ENCODE measurements at regions not wholly inside any gene's neighbourhood (a gene's known extent, or its start where the extent isn't known, plus 50 kb on each side); places are given as distances from the start of the nearest gene placed in this dataset.

- H3K4me1 Mint-ChIP-seq, result peaks cover 25% of the 10 kb centered on the region
- no peak overlapping the region for H3K9ac ChIP-seq (ENCODE audit: extremely low read depth, low read length, poor library complexity, severe bottlenecking)
- no peak overlapping the region for H3K27ac Mint-ChIP-seq
- TF ChIP-seq, protein P1, sequence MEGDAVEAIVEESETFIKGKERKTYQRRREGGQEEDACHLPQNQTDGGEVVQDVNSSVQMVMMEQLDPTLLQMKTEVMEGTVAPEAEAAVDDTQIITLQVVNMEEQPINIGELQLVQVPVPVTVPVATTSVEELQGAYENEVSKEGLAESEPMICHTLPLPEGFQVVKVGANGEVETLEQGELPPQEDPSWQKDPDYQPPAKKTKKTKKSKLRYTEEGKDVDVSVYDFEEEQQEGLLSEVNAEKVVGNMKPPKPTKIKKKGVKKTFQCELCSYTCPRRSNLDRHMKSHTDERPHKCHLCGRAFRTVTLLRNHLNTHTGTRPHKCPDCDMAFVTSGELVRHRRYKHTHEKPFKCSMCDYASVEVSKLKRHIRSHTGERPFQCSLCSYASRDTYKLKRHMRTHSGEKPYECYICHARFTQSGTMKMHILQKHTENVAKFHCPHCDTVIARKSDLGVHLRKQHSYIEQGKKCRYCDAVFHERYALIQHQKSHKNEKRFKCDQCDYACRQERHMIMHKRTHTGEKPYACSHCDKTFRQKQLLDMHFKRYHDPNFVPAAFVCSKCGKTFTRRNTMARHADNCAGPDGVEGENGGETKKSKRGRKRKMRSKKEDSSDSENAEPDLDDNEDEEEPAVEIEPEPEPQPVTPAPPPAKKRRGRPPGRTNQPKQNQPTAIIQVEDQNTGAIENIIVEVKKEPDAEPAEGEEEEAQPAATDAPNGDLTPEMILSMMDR (conservative IDR thresholded peaks at IDR 0.05), result no peak
- no peak overlapping the region for H3K27ac ChIP-seq (ENCODE audit: low read depth, low read length)
- H3K9me3 Mint-ChIP-seq, result peaks cover 8% of the 10 kb centered on the region
- H3K4me3 Mint-ChIP-seq, result no peak overlapping the region
- no peaks in the 10 kb centered on the region for H3K36me3 ChIP-seq (ENCODE audit: control insufficient read depth, insufficient read depth, low read length)
- no peaks in the 10 kb centered on the region for H3K27me3 ChIP-seq (ENCODE audit: control insufficient read depth, insufficient read depth, low read length, poor library complexity, severe bottlenecking)
- H3K27me3 Mint-ChIP-seq (ENCODE audit: insufficient read depth), result no peaks in the 10 kb centered on the region
- no peaks in the 10 kb centered on the region for H3K9me3 ChIP-seq (ENCODE audit: control insufficient read depth, low read length)
- H3K4me1 ChIP-seq (ENCODE audit: control insufficient read depth, insufficient read depth, low read length), result peaks cover 3% of the 10 kb centered on the region
- H3K36me3 Mint-ChIP-seq (ENCODE audit: low read depth), result peaks cover 2% of the 10 kb centered on the region
- WGBS, 2 experiments (ENCODE audit: insufficient coverage in 1 of 2, insufficient read length in 1 of 2), result 86 to 92% methylated on average over 1 of the region's 1 CpG
- no peak for DNase-seq
- no peak overlapping the region for H3K4me3 ChIP-seq (ENCODE audit: low read length)
These were observed 124.2 kb upstream of the ID4 start for GRCh38 chr6:19712998-19713397.

DNA sequence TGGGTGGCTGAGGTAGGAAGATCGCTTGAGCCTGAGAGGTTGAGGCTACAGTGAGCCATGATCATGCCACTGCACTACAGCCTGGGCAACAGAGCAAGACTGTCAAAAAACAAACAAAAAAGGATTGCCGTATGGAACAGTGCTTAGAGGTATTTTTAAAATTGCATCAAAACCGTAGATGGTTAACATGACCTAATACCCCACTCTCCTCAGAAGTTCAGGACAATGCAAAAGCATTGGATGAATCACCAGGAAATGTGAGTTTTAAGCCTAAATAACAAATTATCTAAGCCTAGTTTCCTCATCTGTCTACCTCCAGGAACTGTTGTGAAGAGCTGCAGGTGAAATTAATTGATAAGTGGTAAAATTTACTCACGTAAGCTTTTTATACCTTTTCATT is 123.8 kb upstream of the ID4 start:
- WGBS, 2 experiments (ENCODE audit: insufficient coverage in 1 of 2, insufficient read length in 1 of 2), result 95 to 96% methylated on average over 3 of the region's 4 CpGs

GRCh38 chr6:19713984-19714383 is 123.2 kb upstream of the ID4 start:
- no peak for DNase-seq
- peak overlapping the region; percentile 27 for H3K27ac Mint-ChIP-seq

More for the DNA sequence above, 123.8 kb upstream of the ID4 start:
- DNase-seq, result no peak
- no peak overlapping the region for H3K27ac Mint-ChIP-seq
- peaks cover 3% of the 10 kb centered on the region for H3K4me1 ChIP-seq (ENCODE audit: control insufficient read depth, insufficient read depth, low read length)
- H3K9me3 Mint-ChIP-seq, result peaks cover 8% of the 10 kb centered on the region
- no peaks in the 10 kb centered on the region for H3K9me3 ChIP-seq (ENCODE audit: control insufficient read depth, low read length)
- no peaks in the 10 kb centered on the region for H3K36me3 ChIP-seq (ENCODE audit: control insufficient read depth, insufficient read depth, low read length)
- peaks cover 2% of the 10 kb centered on the region for H3K36me3 Mint-ChIP-seq (ENCODE audit: low read depth)
- TF ChIP-seq, protein P1 (conservative IDR thresholded peaks at IDR 0.05), result no peak
- H3K27ac ChIP-seq (ENCODE audit: low read depth, low read length), result no peak overlapping the region
- H3K27me3 ChIP-seq (ENCODE audit: control insufficient read depth, insufficient read depth, low read length, poor library complexity, severe bottlenecking), result no peaks in the 10 kb centered on the region
- H3K4me1 Mint-ChIP-seq, result peaks cover 25% of the 10 kb centered on the region
- no peaks in the 10 kb centered on the region for H3K27me3 Mint-ChIP-seq (ENCODE audit: insufficient read depth)
- no peak overlapping the region for H3K9ac ChIP-seq (ENCODE audit: extremely low read depth, low read length, poor library complexity, severe bottlenecking)
- H3K4me3 ChIP-seq (ENCODE audit: low read length), result no peak overlapping the region
- no peak overlapping the region for H3K4me3 Mint-ChIP-seq

More at GRCh38 chr6:19713984-19714383, 123.2 kb upstream of the ID4 start:
- Mint-ChIP-seq H3K9me3 (peaks cover 8% of the 10 kb centered on the region), H3K4me3 (no peak overlapping the region), H3K27me3 (ENCODE audit: insufficient read depth) (no peaks in the 10 kb centered on the region), H3K36me3 (ENCODE audit: low read depth) (peaks cover 2% of the 10 kb centered on the region), H3K4me1 (peaks cover 25% of the 10 kb centered on the region)
- no peak overlapping the region for H3K4me3 ChIP-seq (ENCODE audit: low read length)
- H3K9ac ChIP-seq (ENCODE audit: extremely low read depth, low read length, poor library complexity, severe bottlenecking), result no peak overlapping the region
- no peaks in the 10 kb centered on the region for H3K36me3 ChIP-seq (ENCODE audit: control insufficient read depth, insufficient read depth, low read length)
- H3K9me3 ChIP-seq (ENCODE audit: control insufficient read depth, low read length), result no peaks in the 10 kb centered on the region
- TF ChIP-seq, protein P1 (conservative IDR thresholded peaks at IDR 0.05), result no peak
- H3K27me3 ChIP-seq (ENCODE audit: control insufficient read depth, insufficient read depth, low read length, poor library complexity, severe bottlenecking), result no peaks in the 10 kb centered on the region
- H3K4me1 ChIP-seq (ENCODE audit: control insufficient read depth, insufficient read depth, low read length), result peaks cover 3% of the 10 kb centered on the region
- H3K27ac ChIP-seq (ENCODE audit: low read depth, low read length), result no peak overlapping the region
- WGBS, 2 experiments (ENCODE audit: insufficient coverage in 1 of 2, insufficient read length in 1 of 2), result 58 to 59% methylated on average over 2 of the region's 3 CpGs

Data from endodermal cell (in vitro differentiated cells).